NT2/D1 (cell line): ENCODE measurements at regions not wholly inside any gene's neighbourhood (a gene's known extent, or its start where the extent isn't known, plus 50 kb on each side); places are given as distances from the start of the nearest gene placed in this dataset.

Experiments used
- SUZ12 ChIP-seq: IDR thresholded peaks from 2 replicates; pipeline ENCODE4 v1.6.1; 2011; ENCODE audit not compliant: insufficient read length, insufficient read depth; ENCODE audit errors: extremely low read depth
- YY1 ChIP-seq: IDR thresholded peaks from 2 replicates; pipeline ENCODE4 v1.6.1; 2011; ENCODE audit not compliant: insufficient read length, insufficient read depth

DNA sequence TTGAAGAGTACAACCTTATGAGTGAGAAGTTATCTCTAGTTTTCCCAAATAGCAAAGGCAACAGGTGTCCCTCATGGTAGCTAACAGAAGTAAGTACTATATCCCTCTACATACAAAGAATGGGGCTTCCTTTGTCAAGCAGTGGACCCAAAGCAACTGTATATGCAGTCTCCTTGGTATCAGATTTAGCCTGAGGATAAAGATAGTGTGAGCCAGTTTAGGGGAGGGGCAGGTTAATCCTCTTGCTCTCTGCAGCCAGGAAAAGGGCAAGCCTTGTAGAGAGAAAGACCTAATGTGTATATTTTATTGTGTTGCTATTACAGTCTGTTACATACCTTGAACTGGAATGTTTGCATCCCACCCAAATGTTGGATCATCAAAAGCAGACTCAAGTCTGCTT, 117.9 kb upstream of the COL8A1 start:
- TF ChIP-seq SUZ12 (no peak), YY1 (no peak)
